ENCODE measurements at regions not wholly inside any gene's neighbourhood (a gene's known extent, or its start where the extent isn't known, plus 50 kb on each side); places are given as distances from the start of the nearest gene placed in this dataset.

- DNase-seq (ENCODE audit: low read depth) = no peak
These were observed 1402.0 kb upstream of the PIK3C3 start for GRCh38 chr18:40553029-40553428.

- DNase-seq (ENCODE audit: low read depth) = no peak
These were observed 1408.2 kb upstream of the PIK3C3 start for GRCh38 chr18:40546875-40547274.

- no peak for DNase-seq (ENCODE audit: low read depth)
These were observed 1420.3 kb upstream of the PIK3C3 start for GRCh38 chr18:40534723-40535122.

GRCh38 chr18:40532046-40532445, 1423.0 kb upstream of the PIK3C3 start:
- no peak for DNase-seq (ENCODE audit: low read depth)

- no peak for DNase-seq (ENCODE audit: low read depth)
These were observed 1424.0 kb upstream of the PIK3C3 start for GRCh38 chr18:40531051-40531450.

GRCh38 chr18:40529478-40529877, 1425.6 kb upstream of the PIK3C3 start:
- DNase-seq (ENCODE audit: low read depth) = no peak

- no peak for DNase-seq (ENCODE audit: low read depth)
These were observed 1430.2 kb upstream of the PIK3C3 start for GRCh38 chr18:40524881-40525280.

GRCh38 chr18:40523287-40523686, 1431.7 kb upstream of the PIK3C3 start:
- DNase-seq (ENCODE audit: low read depth) = no peak

- DNase-seq (ENCODE audit: low read depth) = no peak
These were observed 1454.0 kb upstream of the PIK3C3 start for GRCh38 chr18:40501026-40501425.

GRCh38 chr18:40494603-40495002, 1460.4 kb upstream of the PIK3C3 start:
- no peak for DNase-seq (ENCODE audit: low read depth)

- DNase-seq (ENCODE audit: low read depth) = no peak
These were observed 1461.7 kb upstream of the PIK3C3 start for GRCh38 chr18:40493316-40493715.

- no peak for DNase-seq (ENCODE audit: low read depth)
These were observed 1465.7 kb upstream of the PIK3C3 start for GRCh38 chr18:40489301-40489700.

- DNase-seq (ENCODE audit: low read depth) = no peak
These were observed 1469.7 kb upstream of the PIK3C3 start for GRCh38 chr18:40485318-40485717.

GRCh38 chr18:40473221-40474029, 1481.6 kb upstream of the PIK3C3 start:
- no peak for DNase-seq (ENCODE audit: low read depth)

GRCh38 chr18:40470723-40471122, 1484.3 kb upstream of the PIK3C3 start:
- DNase-seq (ENCODE audit: low read depth) = no peak

- DNase-seq (ENCODE audit: low read depth) = no peak
These were observed 1485.2 kb upstream of the PIK3C3 start for GRCh38 chr18:40469851-40470250.

GRCh38 chr18:40469316-40469715, 1485.7 kb upstream of the PIK3C3 start:
- no peak for DNase-seq (ENCODE audit: low read depth)

GRCh38 chr18:40464032-40464431, 1491.0 kb upstream of the PIK3C3 start:
- no peak for DNase-seq (ENCODE audit: low read depth)

GRCh38 chr18:40453903-40454302, 1501.1 kb upstream of the PIK3C3 start:
- DNase-seq (ENCODE audit: low read depth) = no peak

GRCh38 chr18:40452599-40452998, 1502.4 kb upstream of the PIK3C3 start:
- no peak for DNase-seq (ENCODE audit: low read depth)

- no peak for DNase-seq (ENCODE audit: low read depth)
These were observed 1504.3 kb upstream of the PIK3C3 start for GRCh38 chr18:40450751-40451150.

- DNase-seq (ENCODE audit: low read depth) = no peak
These were observed 1507.2 kb upstream of the PIK3C3 start for GRCh38 chr18:40447820-40448219.

- no peak for DNase-seq (ENCODE audit: low read depth)
These were observed 1514.9 kb upstream of the PIK3C3 start for GRCh38 chr18:40440088-40440487.

GRCh38 chr18:40437517-40437916, 1517.5 kb upstream of the PIK3C3 start:
- no peak for DNase-seq (ENCODE audit: low read depth)
